Left ventricle myocardium inferior (tissue), 1 donor: ENCODE measurements at regions not wholly inside any gene's neighbourhood (a gene's known extent, or its start where the extent isn't known, plus 50 kb on each side); places are given as distances from the start of the nearest gene placed in this dataset.

Source experiments
- DNase-seq: peaks from one replicate; pipeline ENCODE4 v3.0.0-alpha.2; 2020
- H3K27ac ChIP-seq: fragments of 200-600 bp; replicated peaks from 2 replicates; pipeline ENCODE4 v1.8.0; 2021
- H3K27me3 ChIP-seq: fragments of 200-600 bp; 2 replicates; pipeline ENCODE4 v1.8.0; 2021; ENCODE audit warnings: low read depth
- H3K36me3 ChIP-seq: fragments of 200-600 bp; 2 replicates; pipeline ENCODE4 v1.8.0; 2021
- H3K4me1 ChIP-seq: fragments of 200-600 bp; 2 replicates; pipeline ENCODE4 v1.8.0; 2021
- H3K4me3 ChIP-seq: fragments of 200-600 bp; 2 replicates; pipeline ENCODE4 v1.8.0; 2021; ENCODE audit warnings: mild to moderate bottlenecking, moderate library complexity
- H3K9me3 ChIP-seq: fragments of 200-600 bp; replicated peaks from 2 replicates; pipeline ENCODE4 v1.8.0; 2021
- CTCF ChIP-seq: fragments of 200-600 bp; IDR thresholded peaks from 2 replicates; pipeline ENCODE4 v1.8.0; 2021; ENCODE audit warnings: antibody characterized with exemption, mild to moderate bottlenecking, borderline replicate concordance
- intact Hi-C: fragments of 100-400 bp; cut with micrococcal nuclease; formaldehyde crosslinking; loops from one replicate; pipeline ENCODE4 v1.11.0; 2022
- donor health status: DM: no; HTN: yes; CAD: no; lungs with severe emphysema.

GRCh38 chr9:107839371-107839770 is 349.8 kb upstream of the KLF4 start:
- no peak overlapping the region for H3K4me3 ChIP-seq
- no peak overlapping the region for H3K27ac ChIP-seq
- H3K9me3 ChIP-seq = no peaks in the 10 kb centered on the region
- TF ChIP-seq CTCF = no peak
- H3K4me1 ChIP-seq = no peaks in the 10 kb centered on the region
- no peak for DNase-seq
- H3K36me3 ChIP-seq = no peaks in the 10 kb centered on the region
- intact Hi-C loops = no loop called here
- H3K27me3 ChIP-seq = no peaks in the 10 kb centered on the region

GRCh38 chr9:107838766-107839165 is 349.2 kb upstream of the KLF4 start:
- no peaks in the 10 kb centered on the region for H3K27me3 ChIP-seq
- H3K27ac ChIP-seq = no peak overlapping the region
- intact Hi-C loops = no loop called here
- TF ChIP-seq CTCF = no peak
- H3K4me3 ChIP-seq = no peak overlapping the region
- H3K9me3 ChIP-seq = no peaks in the 10 kb centered on the region
- no peak for DNase-seq
- H3K36me3 ChIP-seq = no peaks in the 10 kb centered on the region
- H3K4me1 ChIP-seq = no peaks in the 10 kb centered on the region

- Histone ChIP-seq H3K36me3 (no peaks in the 10 kb centered on the region), H3K27ac (no peak overlapping the region), H3K4me1 (no peaks in the 10 kb centered on the region), H3K27me3 (no peaks in the 10 kb centered on the region), H3K9me3 (no peaks in the 10 kb centered on the region), H3K4me3 (no peak overlapping the region)
- intact Hi-C loops = no loop called here
- TF ChIP-seq CTCF = no peak
- DNase-seq = no peak
These were observed 346.7 kb upstream of the KLF4 start for GRCh38 chr9:107836300-107836699.

GRCh38 chr9:107833295-107833694 is 343.7 kb upstream of the KLF4 start:
- Histone ChIP-seq H3K27me3 (no peaks in the 10 kb centered on the region), H3K27ac (no peak overlapping the region), H3K4me3 (no peak overlapping the region), H3K4me1 (no peaks in the 10 kb centered on the region), H3K9me3 (peaks cover 12% of the 10 kb centered on the region), H3K36me3 (no peaks in the 10 kb centered on the region)
- intact Hi-C loops = no loop called here
- no peak for TF ChIP-seq CTCF
- no peak for DNase-seq

GRCh38 chr9:107832871-107833270 is 343.3 kb upstream of the KLF4 start:
- Histone ChIP-seq H3K36me3 (no peaks in the 10 kb centered on the region), H3K27me3 (no peaks in the 10 kb centered on the region), H3K4me1 (no peaks in the 10 kb centered on the region), H3K9me3 (peaks cover 12% of the 10 kb centered on the region), H3K27ac (no peak overlapping the region), H3K4me3 (no peak overlapping the region)
- DNase-seq = no peak
- intact Hi-C loops = no loop called here
- no peak for TF ChIP-seq CTCF

GRCh38 chr9:107830479-107830878 is 340.9 kb upstream of the KLF4 start:
- Histone ChIP-seq H3K4me1 (no peaks in the 10 kb centered on the region), H3K4me3 (no peak overlapping the region), H3K27me3 (no peaks in the 10 kb centered on the region), H3K27ac (no peak overlapping the region), H3K9me3 (peaks cover 12% of the 10 kb centered on the region), H3K36me3 (no peaks in the 10 kb centered on the region)
- TF ChIP-seq CTCF = no peak
- no peak for DNase-seq
- intact Hi-C loops = no loop called here
